CD4-positive, alpha-beta T cell (primary cell): ENCODE measurements at regions not wholly inside any gene's neighbourhood (a gene's known extent, or its start where the extent isn't known, plus 50 kb on each side); places are given as distances from the start of the nearest gene placed in this dataset.

ENCODE experiments used
- ATAC-seq: fragments of 200-7000 bp; cut with Tn5 transposase; one replicate; pipeline ENCODE4 v1.10.0; 2022; ENCODE audit warnings: mild to moderate bottlenecking; ENCODE audit not compliant: poor library complexity
- CTCF ChIA-PET: fragments of 350-600 bp; sonication (Branson Sonifier 250); formaldehyde crosslinking; loops from one replicate; lab custom pipeline; 2021; ENCODE audit warnings: antibody characterized with exemption, inconsistent platforms; lab: Charles Lee
- POLR2A ChIA-PET: fragments of 350-600 bp; sonication (Branson Sonifier 250); formaldehyde crosslinking; loops from one replicate; lab custom pipeline; 2021; ENCODE audit warnings: antibody characterized with exemption, inconsistent platforms; lab: Charles Lee
- DNase-seq, 14 experiments: peaks; one replicate each; pipeline ENCODE4 v3.0.0-alpha.2; 2013 to 2020; ENCODE audit warnings: mixed read lengths in 2 of 14
- H3K27ac ChIP-seq, 2 donors: one replicate each; pipeline versions ENCODE4 v1.5.1 to v1.7.0; 2013; ENCODE audit warnings: low read length in 2 of 2, low read depth in 1 of 2, mild to moderate bottlenecking in 1 of 2
- H3K27me3 ChIP-seq, 2 experiments: 1 replicate in 1 of 2; 2 replicates in 1 of 2; pipeline versions ENCODE4 v1.6.1 to v1.7.0; 2013; ENCODE audit warnings: low read length in 2 of 2, control low read depth in 1 of 2, mild to moderate bottlenecking in 1 of 2, moderate library complexity in 1 of 2; ENCODE audit not compliant: insufficient read depth in 2 of 2, control insufficient read depth in 1 of 2
- H3K36me3 ChIP-seq: one replicate; pipeline ENCODE4 v1.6.1; 2013; ENCODE audit warnings: low read length, control low read depth; ENCODE audit not compliant: insufficient read depth
- H3K4me1 ChIP-seq: one replicate; pipeline ENCODE4 v1.6.1; 2013; ENCODE audit warnings: low read length, control low read depth; ENCODE audit not compliant: insufficient read depth
- H3K4me3 ChIP-seq: one replicate; pipeline ENCODE4 v1.5.1; 2013; ENCODE audit warnings: mild to moderate bottlenecking, low read length, moderate library complexity
- H3K9me3 ChIP-seq, 2 experiments: 1 replicate in 1 of 2; 2 replicates in 1 of 2; pipeline versions ENCODE4 v1.6.1 to v1.7.0; 2013; ENCODE audit warnings: low read length in 2 of 2, mild to moderate bottlenecking in 2 of 2, control low read depth in 1 of 2, moderate library complexity in 1 of 2; ENCODE audit not compliant: control insufficient read depth in 1 of 2, insufficient read depth in 1 of 2
- H3K27ac Mint-ChIP-seq: one replicate; pipeline ENCODE4 v1.8.0; 2020; ENCODE audit warnings: mixed read lengths
- H3K27me3 Mint-ChIP-seq: one replicate; pipeline ENCODE4 v1.8.0; 2021; ENCODE audit warnings: mixed read lengths
- H3K36me3 Mint-ChIP-seq: one replicate; pipeline ENCODE4 v1.8.0; 2021; ENCODE audit warnings: low read depth, mixed read lengths
- H3K4me1 Mint-ChIP-seq: one replicate; pipeline ENCODE4 v1.8.0; 2021; ENCODE audit warnings: low read depth, mixed read lengths
- H3K4me3 Mint-ChIP-seq: one replicate; pipeline ENCODE4 v1.8.0; 2020; ENCODE audit warnings: mild to moderate bottlenecking, mixed read lengths
- H3K9me3 Mint-ChIP-seq: one replicate; pipeline ENCODE4 v1.8.0; 2020; ENCODE audit warnings: mixed read lengths
- CTCF ChIP-seq: fragments of 200-600 bp; IDR thresholded peaks from one replicate; pipeline ENCODE4 v1.8.0; 2022; ENCODE audit warnings: antibody characterized with exemption, mild to moderate bottlenecking
- intact Hi-C, 2 experiments: fragments of 100-400 bp; cut with DNase I in 1 of 2; cut with micrococcal nuclease in 1 of 2; formaldehyde crosslinking; loops; one replicate each; pipeline versions ENCODE4 v1.15.1 to v1.9.0; 2023 to 2025; cut with DNase I, micrococcal nuclease

- TF ChIP-seq CTCF: no peak
Observed at GRCh38 chr12:125678589-125678993, 613.4 kb downstream of the AACS start.

GRCh38 chr12:125683748-125684381 lies 618.6 kb downstream of the AACS start:
- ChIA-PET CTCF (no interaction called here), POLR2A (no interaction called here)
- Mint-ChIP-seq H3K27me3 (peaks cover 11% of the 10 kb centered on the region), H3K36me3 (no peaks in the 10 kb centered on the region), H3K4me1 (no peaks in the 10 kb centered on the region), H3K9me3 (no peaks in the 10 kb centered on the region), H3K27ac (no peak overlapping the region), H3K4me3 (no peak overlapping the region)
- Histone ChIP-seq H3K4me3 (no peak overlapping the region), H3K4me1 (no peaks in the 10 kb centered on the region), H3K27ac (no peak overlapping the region), H3K27me3 (no peaks in the 10 kb centered on the region), H3K36me3 (no peaks in the 10 kb centered on the region), H3K9me3 (peaks cover 0 to 29% of the 10 kb centered on the region in 2 experiments)
- TF ChIP-seq CTCF: no peak
- intact Hi-C loops: no loop called here
- ATAC-seq: no peak
- DNase-seq: peak in 1 of 14 experiments; percentile 4

More at GRCh38 chr12:125678589-125678993, 613.4 kb downstream of the AACS start:
- no peaks in the 10 kb centered on the region for H3K27me3 Mint-ChIP-seq
- H3K9me3 Mint-ChIP-seq: no peaks in the 10 kb centered on the region
- Histone ChIP-seq H3K27me3 (no peaks in the 10 kb centered on the region), H3K4me3 (no peak overlapping the region), H3K4me1 (no peaks in the 10 kb centered on the region), H3K27ac (no peak overlapping the region), H3K9me3 (peaks cover 0 to 17% of the 10 kb centered on the region in 2 experiments), H3K36me3 (no peaks in the 10 kb centered on the region)
- ChIA-PET POLR2A (no interaction called here), CTCF (no interaction called here)
- no peak for ATAC-seq
- no peak overlapping the region for H3K27ac Mint-ChIP-seq
- H3K4me3 Mint-ChIP-seq: no peak overlapping the region
- no peaks in the 10 kb centered on the region for H3K4me1 Mint-ChIP-seq
- no peaks in the 10 kb centered on the region for H3K36me3 Mint-ChIP-seq
- no peak for DNase-seq
- intact Hi-C loops: no loop called here

GRCh38 chr12:125684968-125685790 lies 619.9 kb downstream of the AACS start:
- peaks cover 0 to 33% of the 10 kb centered on the region in 2 experiments for H3K9me3 ChIP-seq
- H3K36me3 ChIP-seq: no peaks in the 10 kb centered on the region
- Mint-ChIP-seq H3K9me3 (no peaks in the 10 kb centered on the region), H3K27me3 (peaks cover 11% of the 10 kb centered on the region), H3K4me1 (no peaks in the 10 kb centered on the region), H3K27ac (no peak overlapping the region), H3K36me3 (no peaks in the 10 kb centered on the region), H3K4me3 (no peak overlapping the region)
- DNase-seq (no peak), ATAC-seq (no peak)
- intact Hi-C loops: no loop called here
- H3K27ac ChIP-seq: no peak overlapping the region
- TF ChIP-seq CTCF: no peak
- H3K4me1 ChIP-seq: no peaks in the 10 kb centered on the region
- H3K27me3 ChIP-seq: no peaks in the 10 kb centered on the region
- POLR2A ChIA-PET: no interaction called here
- CTCF ChIA-PET: no interaction called here
- no peak overlapping the region for H3K4me3 ChIP-seq
